Adrenal gland (tissue), 5 donors: ENCODE measurements at regions not wholly inside any gene's neighbourhood (a gene's known extent, or its start where the extent isn't known, plus 50 kb on each side); places are given as distances from the start of the nearest gene placed in this dataset.

Experiments used
- POLR2A ChIP-seq, 2 donors: fragments of 450-650 bp; IDR thresholded peaks; one replicate each; pipeline ENCODE4 v1.6.1; 2017; ENCODE audit warnings: antibody characterized with exemption in 2 of 2, mild to moderate bottlenecking in 2 of 2, moderate library complexity in 1 of 2
- TF ChIP-seq, protein P1 (sequence below), 6 experiments: fragments of 450-650 bp in 4 of 6; fragments of 200-600 bp in 2 of 6; sonication (generic) in 1 of 6; IDR thresholded peaks; 1 replicate in 5 of 6; 2 replicates in 1 of 6; pipeline versions ENCODE4 v1.5.1 to v1.8.0; 2016 to 2021; ENCODE audit warnings: antibody characterized with exemption in 6 of 6, mild to moderate bottlenecking in 2 of 6, moderate library complexity in 1 of 6
- donor health status: DM: no; HTN: no; CAD: no.

DNA sequence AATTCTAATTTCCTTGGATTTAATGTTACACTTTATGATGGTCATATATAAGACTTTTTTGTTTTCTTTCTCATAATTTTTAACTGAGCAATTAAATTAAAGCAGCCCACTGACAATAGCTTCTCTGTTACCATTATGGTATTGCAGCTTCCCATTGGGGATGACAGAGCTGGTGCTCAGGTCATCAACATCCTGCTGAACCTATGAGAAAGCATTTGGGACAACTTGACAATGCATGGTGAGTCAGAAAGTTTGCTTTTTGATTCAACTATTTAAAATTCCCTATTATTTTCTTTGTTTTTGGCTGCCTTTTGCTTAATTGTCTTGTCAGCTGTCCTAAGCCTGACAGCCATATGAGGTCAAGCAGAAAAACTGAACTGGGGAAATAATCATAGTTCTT, 487.4 kb upstream of the RIOK2 start:
- TF ChIP-seq, protein P1, sequence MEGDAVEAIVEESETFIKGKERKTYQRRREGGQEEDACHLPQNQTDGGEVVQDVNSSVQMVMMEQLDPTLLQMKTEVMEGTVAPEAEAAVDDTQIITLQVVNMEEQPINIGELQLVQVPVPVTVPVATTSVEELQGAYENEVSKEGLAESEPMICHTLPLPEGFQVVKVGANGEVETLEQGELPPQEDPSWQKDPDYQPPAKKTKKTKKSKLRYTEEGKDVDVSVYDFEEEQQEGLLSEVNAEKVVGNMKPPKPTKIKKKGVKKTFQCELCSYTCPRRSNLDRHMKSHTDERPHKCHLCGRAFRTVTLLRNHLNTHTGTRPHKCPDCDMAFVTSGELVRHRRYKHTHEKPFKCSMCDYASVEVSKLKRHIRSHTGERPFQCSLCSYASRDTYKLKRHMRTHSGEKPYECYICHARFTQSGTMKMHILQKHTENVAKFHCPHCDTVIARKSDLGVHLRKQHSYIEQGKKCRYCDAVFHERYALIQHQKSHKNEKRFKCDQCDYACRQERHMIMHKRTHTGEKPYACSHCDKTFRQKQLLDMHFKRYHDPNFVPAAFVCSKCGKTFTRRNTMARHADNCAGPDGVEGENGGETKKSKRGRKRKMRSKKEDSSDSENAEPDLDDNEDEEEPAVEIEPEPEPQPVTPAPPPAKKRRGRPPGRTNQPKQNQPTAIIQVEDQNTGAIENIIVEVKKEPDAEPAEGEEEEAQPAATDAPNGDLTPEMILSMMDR (IDR thresholded peaks at IDR 0.05) = no peak
- TF ChIP-seq POLR2A (IDR thresholded peaks at IDR 0.05) = no peak
